ENCODE measurements at regions not wholly inside any gene's neighbourhood (a gene's known extent, or its start where the extent isn't known, plus 50 kb on each side); places are given as distances from the start of the nearest gene placed in this dataset.
A peak's percentile ranks its signal among the peaks of the same experiment; 100 is the strongest.

- no peak for ATAC-seq (ENCODE audit: low FRiP score in 2 of 2)
- Histone ChIP-seq H3K27me3 (no peaks in the 10 kb centered on the region), H3K4me1 (peaks cover 69 to 94% (median 72%) of the 10 kb centered on the region in 4 donors), H3K27ac (peak overlapping the region in 3 of 4 donors; percentile 65 to 83 (median 82)), H3K36me3 (peaks cover 0 to 7% (median 2%) of the 10 kb centered on the region in 4 donors), H3K9me3 (no peaks in the 10 kb centered on the region), H3K4me3 (no peak overlapping the region)
- 57 to 62% methylated on average over 5 to 14 of the region's 14 CpGs for WGBS, 2 donors
- TF ChIP-seq POLR2AphosphoS5 (IDR thresholded peaks at IDR 0.05) (no peak), EP300 (IDR thresholded peaks at IDR 0.05) (no peak), POLR2A (IDR thresholded peaks at IDR 0.05) (no peak), CTCF (IDR thresholded peaks at IDR 0.05) (no peak)
- DNase-seq: no peak
These were observed 279.5 kb downstream of the SEC14L1 start for GRCh38 chr17:77420095-77420803.

- H3K4me1 ChIP-seq: peaks cover 76 to 95% (median 77%) of the 10 kb centered on the region in 4 donors
- WGBS, 2 donors: 28 to 32% methylated on average over 12 to 19 of the region's 19 CpGs
- H3K9me3 ChIP-seq: no peaks in the 10 kb centered on the region
- ATAC-seq (ENCODE audit: low FRiP score in 2 of 2): no peak
- H3K27ac ChIP-seq: peak overlapping the region in 3 of 4 donors; percentile 65 to 83 (median 82)
- no peak for DNase-seq
- H3K27me3 ChIP-seq: no peaks in the 10 kb centered on the region
- H3K4me3 ChIP-seq: no peak overlapping the region
- peaks cover 0 to 7% (median 2%) of the 10 kb centered on the region in 4 donors for H3K36me3 ChIP-seq
- TF ChIP-seq POLR2A (IDR thresholded peaks at IDR 0.05) (no peak), POLR2AphosphoS5 (IDR thresholded peaks at IDR 0.05) (peak; percentile 8 to 37), CTCF (IDR thresholded peaks at IDR 0.05) (no peak), EP300 (IDR thresholded peaks at IDR 0.05) (no peak)
These were observed 280.2 kb downstream of the SEC14L1 start for GRCh38 chr17:77420804-77421629.

- WGBS, 2 donors: 60 to 63% methylated on average over 10 to 13 of the region's 13 CpGs
- Histone ChIP-seq H3K27me3 (no peaks in the 10 kb centered on the region), H3K36me3 (peaks cover 0 to 7% (median under 1%) of the 10 kb centered on the region in 4 donors), H3K4me1 (peaks cover 76 to 95% (median 77%) of the 10 kb centered on the region in 4 donors), H3K4me3 (no peak overlapping the region), H3K9me3 (no peaks in the 10 kb centered on the region), H3K27ac (peak overlapping the region in 3 of 4 donors; percentile 65 to 83 (median 82))
- ATAC-seq (ENCODE audit: low FRiP score in 2 of 2): no peak
- DNase-seq: no peak
- no peak for TF ChIP-seq EP300 (IDR thresholded peaks at IDR 0.05)
- TF ChIP-seq POLR2AphosphoS5 (IDR thresholded peaks at IDR 0.05): no peak
- no peak for TF ChIP-seq POLR2A (IDR thresholded peaks at IDR 0.05)
- TF ChIP-seq CTCF (IDR thresholded peaks at IDR 0.05): no peak
These were observed 280.8 kb downstream of the SEC14L1 start for GRCh38 chr17:77421630-77421972.

GRCh38 chr17:77422104-77422747 lies 281.5 kb downstream of the SEC14L1 start:
- no peaks in the 10 kb centered on the region for H3K27me3 ChIP-seq
- TF ChIP-seq POLR2AphosphoS5 (IDR thresholded peaks at IDR 0.05): no peak
- TF ChIP-seq EP300 (IDR thresholded peaks at IDR 0.05): no peak
- no peak for TF ChIP-seq POLR2A (IDR thresholded peaks at IDR 0.05)
- TF ChIP-seq CTCF (IDR thresholded peaks at IDR 0.05): no peak
- H3K36me3 ChIP-seq: peaks cover 0 to 7% (median 0%) of the 10 kb centered on the region in 4 donors
- ATAC-seq (ENCODE audit: low FRiP score in 2 of 2) (no peak), DNase-seq (peak in 1 of 2 donors; percentile 58)
- 75 to 88% methylated on average over 1 to 14 of the region's 18 CpGs for WGBS, 2 donors
- peak overlapping the region in 3 of 4 donors; percentile 81 to 83 (median 82) for H3K27ac ChIP-seq
- no peaks in the 10 kb centered on the region for H3K9me3 ChIP-seq
- peaks cover 76 to 95% (median 77%) of the 10 kb centered on the region in 4 donors for H3K4me1 ChIP-seq
- no peak overlapping the region for H3K4me3 ChIP-seq

Measured in upper lobe of left lung (tissue), 6 donors.